NOMO-1 (cell line): ENCODE measurements at regions not wholly inside any gene's neighbourhood (a gene's known extent, or its start where the extent isn't known, plus 50 kb on each side); places are given as distances from the start of the nearest gene placed in this dataset.

Experiments used
- DNase-seq, 2 experiments: peaks; one replicate each; lab custom pipeline; 2025; ENCODE audit not compliant: unreplicated experiment in 2 of 2; lab: John Stamatoyannopoulos, UW

GRCh38 chr16:87074641-87075318 is 242.4 kb downstream of the C16orf95 start:
- DNase-seq = no peak

GRCh38 chr16:87075319-87075860 is 241.8 kb downstream of the C16orf95 start:
- no peak for DNase-seq

- no peak for DNase-seq
Observed at GRCh38 chr16:87076331-87076949, 240.8 kb downstream of the C16orf95 start.

GRCh38 chr16:87076950-87077749 is 240.0 kb downstream of the C16orf95 start:
- DNase-seq = peak; percentile 41 to 64

GRCh38 chr16:87077750-87078127 is 239.5 kb downstream of the C16orf95 start:
- no peak for DNase-seq

GRCh38 chr16:87080571-87081167 is 236.5 kb downstream of the C16orf95 start:
- DNase-seq = no peak

- DNase-seq = no peak
Observed at GRCh38 chr16:87085441-87085840, 231.8 kb downstream of the C16orf95 start.

GRCh38 chr16:87086156-87086555 is 231.0 kb downstream of the C16orf95 start:
- DNase-seq = no peak

- no peak for DNase-seq
Observed at GRCh38 chr16:87086575-87086974, 230.6 kb downstream of the C16orf95 start.

GRCh38 chr16:87092958-87093357 is 224.2 kb downstream of the C16orf95 start:
- no peak for DNase-seq

- no peak for DNase-seq
Observed at GRCh38 chr16:87093804-87094555, 223.2 kb downstream of the C16orf95 start.

GRCh38 chr16:87094556-87094865 is 222.7 kb downstream of the C16orf95 start:
- DNase-seq = no peak

- no peak for DNase-seq
Observed at GRCh38 chr16:87095271-87095670, 221.9 kb downstream of the C16orf95 start.

- DNase-seq = no peak
Observed at GRCh38 chr16:87096746-87097333, 220.4 kb downstream of the C16orf95 start.

- DNase-seq = no peak
Observed at GRCh38 chr16:87098361-87098760, 218.8 kb downstream of the C16orf95 start.

- DNase-seq = no peak
Observed at GRCh38 chr16:87098976-87099720, 218.0 kb downstream of the C16orf95 start.

- no peak for DNase-seq
Observed at GRCh38 chr16:87100306-87101058, 216.7 kb downstream of the C16orf95 start.

- DNase-seq = no peak
Observed at GRCh38 chr16:87101903-87102302, 215.3 kb downstream of the C16orf95 start.

- DNase-seq = no peak
Observed at GRCh38 chr16:87107201-87107600, 210.0 kb downstream of the C16orf95 start.
